GM21576 (cell line): ENCODE measurements at regions not wholly inside any gene's neighbourhood (a gene's known extent, or its start where the extent isn't known, plus 50 kb on each side); places are given as distances from the start of the nearest gene placed in this dataset.

Source experiments
- ATAC-seq: cut with Tn5 transposase; IDR thresholded peaks from one replicate; pipeline ENCODE4 v1.9.1; 2021; ENCODE audit warnings: mild to moderate bottlenecking, moderate library complexity; ENCODE audit not compliant: unreplicated experiment

DNA sequence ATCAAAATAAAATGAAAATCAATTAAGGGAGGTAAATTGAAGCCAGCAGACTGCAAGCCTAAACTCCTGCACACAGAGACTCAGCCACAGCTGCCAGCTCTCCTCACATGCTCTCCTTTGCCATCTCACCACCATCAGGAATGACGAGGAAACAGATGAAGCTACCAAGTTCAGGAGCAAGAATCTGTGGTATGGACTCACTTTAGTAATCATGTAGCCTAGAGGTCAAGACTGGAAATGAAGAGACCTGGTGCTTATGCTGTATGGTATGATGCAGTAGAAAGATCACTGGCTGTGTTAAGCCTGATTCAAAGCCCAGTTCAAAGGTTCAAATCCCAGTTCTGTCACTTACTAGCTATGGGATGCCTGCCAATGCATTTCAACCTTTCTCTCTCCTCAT, 78.9 kb upstream of the CAMK1G start:
- no peak for ATAC-seq

DNA sequence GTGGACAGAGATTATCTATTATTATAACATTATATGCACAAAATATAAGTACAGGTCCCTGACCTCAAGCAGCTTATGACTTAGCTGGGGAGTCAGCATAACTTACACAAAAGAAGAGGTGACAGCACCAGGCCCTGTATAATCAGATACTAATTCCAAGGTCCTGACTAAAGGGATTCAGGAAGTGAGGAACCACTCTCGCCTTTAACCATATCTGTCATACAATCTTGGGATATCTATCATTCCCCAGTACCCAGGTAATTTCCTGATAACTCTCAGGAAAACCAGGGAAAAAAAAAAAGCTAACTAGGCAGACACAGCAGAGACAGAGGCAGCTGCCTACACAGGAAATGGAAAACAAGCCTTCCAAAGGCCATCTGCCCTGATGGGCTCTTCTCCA, 78.5 kb upstream of the CAMK1G start:
- ATAC-seq, result no peak

DNA sequence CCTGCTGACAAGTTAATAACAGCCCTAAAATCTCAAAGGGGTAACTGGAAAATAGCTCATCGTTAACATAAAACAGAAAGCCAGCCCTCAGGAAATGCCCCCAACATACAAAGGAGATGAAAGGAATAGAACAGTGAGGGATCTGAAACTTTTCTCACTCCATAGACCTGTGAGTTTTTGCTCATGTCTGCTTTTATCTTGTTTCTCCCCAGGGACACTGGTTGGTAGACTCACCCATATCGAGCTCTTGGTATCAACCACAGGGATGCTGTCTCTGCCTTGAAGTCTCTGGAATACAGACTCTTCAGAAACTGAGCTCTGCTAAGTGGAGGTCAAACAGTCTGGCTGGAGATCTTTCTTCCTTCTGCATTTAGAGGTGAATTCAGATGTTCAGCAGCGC, 77.4 kb upstream of the CAMK1G start:
- no peak for ATAC-seq

DNA sequence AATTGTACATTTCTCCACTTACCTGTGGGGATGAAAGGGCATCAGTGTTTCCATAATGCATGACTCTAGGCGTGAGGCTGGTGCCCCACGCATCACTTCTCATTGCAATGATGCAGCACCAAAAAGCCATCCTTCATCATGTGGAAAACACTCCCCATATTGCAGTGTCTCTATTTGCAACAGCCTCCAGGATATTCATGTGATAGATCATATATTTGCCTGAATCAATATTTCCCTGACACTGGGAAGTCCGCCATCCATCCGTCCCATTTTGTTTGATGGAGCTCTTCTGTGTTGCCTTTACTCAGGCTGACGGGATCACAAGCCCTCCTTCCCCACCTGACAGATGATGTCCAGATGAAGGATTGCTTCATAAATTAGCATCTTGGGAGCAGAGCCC, 74.5 kb upstream of the CAMK1G start:
- ATAC-seq, result no peak

DNA sequence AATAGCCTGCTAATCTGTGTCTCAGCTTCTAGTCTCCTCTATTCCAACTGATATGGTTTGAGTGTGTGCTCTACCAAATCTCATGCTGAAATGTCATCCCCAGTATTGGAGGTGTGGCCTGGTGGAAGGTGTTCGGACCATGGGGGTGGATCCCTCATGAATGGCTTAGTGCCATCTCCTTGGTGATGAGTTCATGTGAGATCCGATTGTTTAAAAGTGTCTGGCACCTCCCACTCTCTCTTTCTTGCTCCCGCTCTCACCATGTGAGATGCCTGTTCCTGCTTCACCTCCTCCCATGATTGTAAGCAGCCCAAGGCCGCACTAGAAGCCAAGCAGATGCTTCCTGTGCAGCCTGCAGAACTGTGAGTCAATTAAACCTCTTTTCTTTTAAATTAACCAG, 73.5 kb upstream of the CAMK1G start:
- ATAC-seq, result no peak

DNA sequence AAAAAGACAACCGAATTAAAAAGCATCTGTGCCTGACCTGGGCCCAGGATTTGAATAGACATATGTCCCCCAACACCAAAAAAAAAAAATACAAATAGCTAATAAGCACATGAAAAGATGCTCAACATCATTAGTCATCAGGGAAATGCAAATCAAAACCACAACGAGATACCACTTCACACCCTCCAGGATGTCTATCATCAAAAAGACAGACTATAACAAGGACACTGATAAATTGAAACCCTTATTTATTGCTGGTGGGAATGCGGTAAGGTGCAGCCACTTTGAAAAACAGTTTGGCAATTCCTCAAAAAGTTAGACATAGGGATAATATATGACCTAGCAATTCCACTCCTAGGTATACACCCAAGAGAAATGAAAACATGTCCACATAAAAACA, 72.3 kb upstream of the CAMK1G start:
- ATAC-seq, result no peak

DNA sequence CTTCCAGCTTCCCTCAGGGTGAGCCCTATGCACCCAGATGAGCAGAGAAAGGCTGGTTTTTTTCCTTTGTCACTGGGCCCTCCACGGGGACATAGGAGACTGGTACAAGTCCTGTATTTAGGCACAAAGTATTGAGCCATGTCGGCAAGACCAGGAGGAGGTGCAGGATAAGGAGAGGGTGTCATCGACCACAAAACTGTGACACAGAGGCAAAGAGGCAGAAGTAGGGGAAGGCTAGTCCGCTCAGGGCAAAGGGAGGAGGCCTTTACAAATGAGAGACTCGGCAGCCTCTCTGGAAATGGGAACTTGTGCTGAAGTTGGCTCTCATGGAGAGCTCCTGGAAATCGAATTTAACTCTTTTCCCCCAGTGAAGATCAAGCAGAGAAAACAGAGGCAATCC, 70.7 kb upstream of the CAMK1G start:
- no peak for ATAC-seq

DNA sequence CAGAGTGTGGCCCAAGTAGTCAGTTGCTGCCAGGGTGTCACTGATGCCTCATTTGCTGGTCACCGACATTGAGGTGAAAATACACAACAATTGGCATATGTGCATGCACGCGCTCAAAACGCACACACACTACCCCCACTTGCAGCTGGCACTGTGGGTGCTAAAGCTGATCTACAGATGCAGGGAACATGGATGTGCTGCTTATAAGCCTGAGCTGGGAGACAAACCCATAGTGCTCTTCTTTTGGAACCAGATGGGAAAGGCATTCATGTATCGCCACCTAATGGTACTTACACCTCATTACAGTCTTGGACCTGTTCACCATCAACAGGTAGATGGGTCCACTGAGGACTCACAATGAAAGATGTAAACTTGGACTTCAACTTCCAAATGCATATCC, 70.3 kb upstream of the CAMK1G start:
- ATAC-seq, result no peak

DNA sequence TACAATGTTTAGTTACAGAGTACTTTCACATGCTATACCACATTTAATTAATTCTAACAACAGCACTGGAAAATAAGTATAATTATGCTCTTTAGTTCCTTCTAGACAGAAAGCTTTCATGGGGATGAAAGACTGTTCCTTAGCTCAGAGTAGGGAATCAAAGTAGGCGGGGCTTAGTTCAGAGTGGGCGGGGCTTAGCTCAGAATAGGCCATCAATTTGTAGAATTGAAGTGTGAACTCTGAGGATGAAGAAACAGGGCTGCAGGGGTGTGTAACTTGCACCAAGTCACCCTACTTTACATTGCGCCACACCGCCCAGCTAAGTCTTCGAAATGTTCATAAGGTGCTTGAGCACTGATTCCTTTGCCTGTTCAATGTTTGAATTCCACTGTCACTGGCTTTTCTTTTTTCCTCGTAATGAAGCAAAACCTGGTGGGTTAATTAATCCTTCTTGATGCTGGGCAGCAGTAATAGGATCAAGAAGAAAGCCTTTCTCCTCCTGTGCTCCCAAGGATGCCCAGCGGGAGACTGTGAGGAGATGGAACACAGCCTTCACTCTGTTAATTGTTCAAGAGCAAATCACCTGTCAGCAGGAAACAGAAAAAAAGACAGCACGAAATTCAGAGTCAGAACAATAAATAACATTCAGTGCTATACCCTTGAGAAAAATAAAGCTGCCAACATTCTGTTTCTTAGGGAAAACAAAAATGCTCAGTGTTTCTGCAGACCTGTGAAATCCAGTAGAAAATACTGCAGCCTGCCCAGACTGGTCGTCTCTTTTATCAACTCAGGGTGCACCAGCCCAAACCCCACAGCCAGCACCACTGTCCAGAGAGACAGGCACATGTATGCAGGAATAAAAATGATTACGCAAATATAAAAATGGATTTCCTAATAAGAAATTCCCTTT, 66.5 kb upstream of the CAMK1G start:
- ATAC-seq, result no peak

DNA sequence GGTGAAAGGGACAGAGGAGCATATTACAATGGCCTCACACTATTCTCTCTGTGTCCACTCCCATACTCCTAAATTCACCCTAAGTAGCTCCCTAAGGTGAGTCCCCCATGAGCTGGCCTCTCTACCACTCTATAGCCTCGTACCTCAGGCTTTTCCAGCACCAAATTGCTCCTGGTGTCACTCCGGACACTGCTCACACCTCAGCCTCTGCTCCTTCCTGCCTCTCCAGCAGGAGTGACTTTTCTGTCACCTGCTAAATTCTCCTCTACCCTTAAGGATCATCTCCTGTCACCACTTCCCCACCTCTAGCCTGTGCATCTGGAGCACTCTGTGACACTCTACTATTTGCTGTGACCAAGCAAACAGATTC, 65.8 kb upstream of the CAMK1G start:
- no peak for ATAC-seq

DNA sequence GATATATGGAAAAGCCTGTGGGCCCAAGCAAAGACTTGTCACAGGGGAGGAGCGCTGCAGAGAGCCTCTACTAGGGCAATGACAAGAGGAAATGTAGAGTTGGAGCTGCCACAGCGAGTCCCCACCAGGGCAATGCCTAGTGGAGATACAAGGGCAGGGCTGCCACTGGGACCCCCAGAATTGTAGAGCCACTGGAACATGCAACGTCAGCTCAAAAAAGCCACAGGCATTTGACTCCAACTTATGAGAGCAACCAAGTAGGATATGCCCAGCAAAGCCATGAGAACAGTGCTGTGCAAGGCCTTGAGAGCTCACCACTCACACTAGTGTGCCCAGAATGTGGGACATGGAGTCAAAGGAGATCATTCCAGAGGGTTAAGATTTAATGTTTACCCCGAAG, 63.7 kb upstream of the CAMK1G start:
- ATAC-seq, result no peak

DNA sequence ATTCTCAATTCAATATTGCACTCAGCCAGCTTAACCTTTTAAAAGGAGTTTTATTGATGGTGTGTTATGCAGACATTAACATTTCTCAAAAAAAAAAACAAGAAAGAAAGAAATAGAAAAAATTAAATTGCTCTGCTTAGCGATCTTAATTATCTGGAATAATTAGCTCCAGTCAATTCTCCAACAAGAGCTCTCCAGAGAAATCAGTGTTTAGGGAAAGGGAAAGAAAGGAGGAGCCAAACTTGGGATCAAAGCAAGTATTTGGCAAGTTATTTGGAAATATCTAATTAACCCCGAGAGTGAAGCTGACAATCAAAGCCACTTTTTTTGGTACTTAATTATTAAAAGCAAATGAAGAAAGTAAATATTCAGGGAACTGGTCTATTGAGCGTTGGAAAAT, 60.7 kb upstream of the CAMK1G start:
- no peak for ATAC-seq

DNA sequence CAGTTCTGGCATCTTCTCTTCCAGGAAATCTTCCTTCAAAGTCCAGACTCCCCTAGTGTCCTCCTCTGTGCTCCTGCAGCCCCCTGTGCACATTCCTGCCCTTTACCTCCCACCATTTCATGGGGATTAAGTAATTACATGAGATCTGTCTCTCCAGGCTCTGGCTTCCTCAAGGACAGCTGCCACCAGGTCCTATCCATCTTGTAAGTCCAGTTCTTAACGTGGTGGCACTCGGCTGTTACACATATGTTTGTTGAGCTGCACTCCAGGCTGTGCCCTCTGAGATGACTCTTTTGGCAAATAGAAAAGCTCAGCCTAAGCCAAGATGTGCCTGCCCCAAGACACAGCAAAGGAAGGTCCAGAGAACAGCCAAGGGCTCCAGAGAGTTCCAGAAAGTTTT, 57.4 kb upstream of the CAMK1G start:
- no peak for ATAC-seq

DNA sequence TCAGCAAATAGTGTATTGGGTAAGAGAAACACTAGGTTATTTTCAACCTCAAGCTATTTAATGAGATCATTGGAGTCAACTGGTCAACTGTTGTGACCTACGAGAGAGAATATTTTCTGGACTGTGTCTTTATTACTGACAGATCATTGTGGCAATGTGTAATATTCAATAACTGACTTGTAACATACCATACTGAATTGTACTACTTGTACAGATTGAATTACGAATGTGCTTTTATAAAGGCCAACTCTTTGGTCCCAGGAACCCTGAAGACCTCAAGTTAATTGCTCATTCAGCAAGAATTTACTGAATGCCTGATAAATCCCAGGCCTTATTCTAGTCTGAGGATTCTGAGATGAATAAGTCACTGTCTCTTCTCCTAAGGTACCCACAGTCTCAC, 56.1 kb upstream of the CAMK1G start:
- ATAC-seq, result no peak

DNA sequence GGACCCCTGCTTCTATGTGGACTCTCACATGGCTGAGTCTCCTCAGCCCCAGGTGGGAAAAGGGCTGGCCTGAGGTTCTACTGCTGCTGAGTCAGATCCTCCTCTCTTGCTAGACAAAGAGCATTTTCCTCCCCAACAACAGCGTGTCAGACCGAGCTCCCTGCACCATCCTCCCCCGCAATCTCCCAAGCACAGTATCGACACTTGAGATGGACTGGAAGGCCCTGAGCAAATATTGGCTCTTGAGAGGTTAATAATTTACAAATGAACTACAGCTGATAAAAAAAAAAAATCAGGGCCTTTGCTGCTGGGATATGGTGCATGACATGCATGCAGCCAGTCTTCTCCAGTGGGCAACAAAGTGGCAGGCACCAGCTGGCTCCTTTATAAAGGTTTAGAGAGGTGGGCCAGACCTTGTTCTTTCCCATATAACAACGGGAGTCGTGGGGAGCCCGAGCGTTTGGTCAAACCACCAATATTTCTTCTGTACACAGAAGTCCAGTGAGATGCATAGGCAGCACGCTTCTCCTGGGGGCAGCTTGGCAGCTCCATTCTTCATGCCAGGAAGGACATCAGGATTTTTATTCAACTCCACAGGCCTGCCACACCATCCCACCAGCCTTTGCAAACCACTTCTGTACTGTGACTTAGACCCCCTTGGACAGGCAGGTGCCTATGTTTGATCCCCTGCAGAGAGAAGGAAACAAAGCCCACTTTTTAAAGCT, 55.4 kb upstream of the CAMK1G start:
- ATAC-seq, result no peak

DNA sequence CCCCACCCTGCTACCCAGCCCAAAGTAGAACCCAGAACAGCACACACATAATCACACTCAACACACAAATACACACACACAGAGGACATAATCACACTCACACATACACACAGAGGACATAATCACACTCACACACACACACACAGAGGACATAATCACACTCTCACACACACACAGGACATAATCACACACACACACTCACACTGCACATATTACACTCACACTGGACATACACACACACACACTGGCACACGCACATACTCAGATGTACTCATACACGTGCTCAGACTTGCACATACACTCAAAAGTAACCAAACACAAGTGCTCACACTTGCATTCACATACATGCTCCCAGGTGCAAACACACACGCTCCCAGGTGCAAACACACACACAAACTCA, 54.3 kb upstream of the CAMK1G start:
- ATAC-seq, result no peak

DNA sequence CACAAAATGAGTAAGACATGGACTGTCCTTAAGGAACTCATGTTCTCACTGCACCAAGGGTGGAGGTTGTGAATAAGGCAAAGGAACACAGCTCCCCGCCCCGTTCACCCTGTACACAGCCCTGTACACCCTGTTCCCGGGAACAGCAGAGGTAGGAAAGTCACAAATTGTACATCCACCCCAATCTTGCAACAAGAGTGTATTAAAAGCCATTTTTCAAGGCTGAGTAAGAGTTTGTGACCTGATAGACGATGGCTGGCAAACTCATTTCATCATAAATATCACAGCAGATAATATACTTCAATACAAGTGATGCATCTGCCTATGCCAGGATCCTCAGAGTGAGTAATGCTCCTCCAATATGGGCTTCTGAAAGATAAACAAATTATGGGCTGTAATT, 52.5 kb upstream of the CAMK1G start:
- ATAC-seq, result no peak

DNA sequence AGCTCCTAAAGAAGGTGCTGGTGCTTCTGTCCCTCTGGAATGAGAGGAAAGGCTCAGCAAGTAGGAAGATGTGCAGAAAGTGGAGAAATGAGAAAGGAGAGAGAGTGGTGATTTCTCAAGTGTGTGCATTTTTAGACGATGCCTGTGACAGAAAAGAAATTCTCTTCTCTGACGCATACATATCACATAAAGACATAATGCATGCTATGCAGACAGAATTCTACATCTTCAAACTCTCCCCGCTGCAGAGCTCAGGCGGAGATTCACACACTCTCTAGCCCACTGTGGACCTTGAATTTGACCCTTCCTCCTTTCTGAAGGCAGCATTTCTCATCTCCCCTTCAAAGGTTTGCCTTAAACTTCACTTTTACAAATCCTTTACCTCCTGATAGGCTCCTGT, 52.0 kb upstream of the CAMK1G start:
- ATAC-seq, result no peak
